ENCODE measurements at regions not wholly inside any gene's neighbourhood (a gene's known extent, or its start where the extent isn't known, plus 50 kb on each side); places are given as distances from the start of the nearest gene placed in this dataset.

GRCh38 chr16:65598621-65599020, 476.8 kb upstream of the CDH11 start:
- TF ChIP-seq POLR2A (IDR thresholded peaks at IDR 0.05) (no peak), CTCF (IDR thresholded peaks at IDR 0.05) (no peak)

Measured in uterus (tissue), 2 donors.